HEK293 (cell line): ENCODE measurements at regions not wholly inside any gene's neighbourhood (a gene's known extent, or its start where the extent isn't known, plus 50 kb on each side); places are given as distances from the start of the nearest gene placed in this dataset.

Source experiments
- CTCF ChIA-PET: fragments of 350-600 bp; formaldehyde crosslinking; extraction: SDS; loops from one replicate; lab custom pipeline; 2021; ENCODE audit warnings: antibody characterized with exemption; lab: Yijun Ruan, JAX
- POLR2A ChIA-PET: fragments of 300-600 bp; formaldehyde crosslinking; extraction: SDS; loops from one replicate; lab custom pipeline; 2020; ENCODE audit warnings: antibody characterized with exemption, inconsistent platforms; lab: Yijun Ruan, JAX
- H3K27ac ChIP-seq: fragments of 200-500 bp; sonication (Bioruptor generic); 2 replicates; pipeline ENCODE4 v1.5.1; 2014; ENCODE audit warnings: low read depth, low read length, control low read depth, inconsistent platforms; ENCODE audit errors: extremely low read depth
- H3K36me3 ChIP-seq, 2 experiments: fragments of 200-500 bp in 1 of 2; sonication (Bioruptor generic) in 1 of 2; 1 replicate in 1 of 2; 2 replicates in 1 of 2; pipeline ENCODE4 v1.5.1; 2014 to 2017; ENCODE audit warnings: inconsistent platforms in 2 of 2, low read length in 2 of 2; ENCODE audit not compliant: control insufficient read depth in 2 of 2, insufficient read depth in 1 of 2
- H3K4me1 ChIP-seq: fragments of 200-500 bp; sonication (Bioruptor generic); 2 replicates; pipeline ENCODE4 v1.5.1; 2014; ENCODE audit warnings: mild to moderate bottlenecking, low read length, inconsistent platforms; ENCODE audit not compliant: control insufficient read depth, insufficient read depth
- H3K4me3 ChIP-seq: 2 replicates; pipeline ENCODE4 v1.5.1; 2011; ENCODE audit warnings: low read depth, mild to moderate bottlenecking, control low read depth, low read length, moderate library complexity
- H3K9me3 ChIP-seq: fragments of 200-500 bp; sonication (Bioruptor generic); 2 replicates; pipeline ENCODE4 v1.5.1; 2014; ENCODE audit warnings: low read depth, low read length, inconsistent platforms; ENCODE audit not compliant: control insufficient read depth, insufficient read depth
- GLI4 ChIP-seq: fragments of 450-650 bp; formaldehyde crosslinking; IDR thresholded peaks from 2 replicates; pipeline ENCODE4 v1.5.1; 2016; ENCODE audit warnings: missing biosample characterization, missing genetic modification characterization
- HOXD13 ChIP-seq: sonication (generic); formaldehyde crosslinking; IDR thresholded peaks from 2 replicates; pipeline ENCODE4 v1.8.0; 2022; ENCODE audit warnings: missing genetic modification reagents, borderline replicate concordance
- REST ChIP-seq: fragments of 450-650 bp; formaldehyde crosslinking; IDR thresholded peaks from 2 replicates; pipeline ENCODE4 v1.5.1; 2016; ENCODE audit warnings: missing biosample characterization, missing genetic modification characterization
- SCRT2 ChIP-seq: fragments of 450-650 bp; formaldehyde crosslinking; IDR thresholded peaks from 2 replicates; pipeline ENCODE4 v1.5.1; 2016; ENCODE audit warnings: missing biosample characterization, missing genetic modification characterization
- ZBTB11 ChIP-seq: fragments of 450-650 bp; formaldehyde crosslinking; conservative IDR thresholded peaks from 2 replicates; pipeline ENCODE4 v1.5.1; 2016; ENCODE audit warnings: low read depth, missing biosample characterization, missing genetic modification characterization
- ZNF311 ChIP-seq: fragments of 450-650 bp; formaldehyde crosslinking; IDR thresholded peaks from 2 replicates; pipeline ENCODE4 v1.5.1; 2017; ENCODE audit warnings: missing biosample characterization, missing genetic modification characterization, borderline replicate concordance
- ZNF341 ChIP-seq: fragments of 450-650 bp; formaldehyde crosslinking; IDR thresholded peaks from 2 replicates; pipeline ENCODE4; 2016; ENCODE audit warnings: low read depth, missing biosample characterization, missing genetic modification characterization
- ZNF394 ChIP-seq: fragments of 450-650 bp; formaldehyde crosslinking; IDR thresholded peaks from 2 replicates; pipeline ENCODE4 v1.5.1; 2016; ENCODE audit warnings: missing biosample characterization, missing genetic modification characterization, mild to moderate bottlenecking, moderate library complexity, borderline replicate concordance
- ZNF48 ChIP-seq: fragments of 450-650 bp; formaldehyde crosslinking; IDR thresholded peaks from 2 replicates; pipeline ENCODE4 v1.5.1; 2016; ENCODE audit warnings: missing biosample characterization, missing genetic modification characterization
- ZNF518A ChIP-seq: fragments of 450-650 bp; formaldehyde crosslinking; conservative IDR thresholded peaks from 2 replicates; pipeline ENCODE4 v1.5.1; 2016; ENCODE audit warnings: low read depth, missing biosample characterization, missing genetic modification characterization
- ZNF521 ChIP-seq: fragments of 450-650 bp; formaldehyde crosslinking; IDR thresholded peaks from 2 replicates; pipeline ENCODE4 v1.5.1; 2017; ENCODE audit warnings: missing biosample characterization, mild to moderate bottlenecking, missing genetic modification characterization
- ZNF654 ChIP-seq: fragments of 450-650 bp; formaldehyde crosslinking; IDR thresholded peaks from 2 replicates; pipeline ENCODE4 v1.5.1; 2016; ENCODE audit warnings: low read depth, missing biosample characterization, missing genetic modification characterization
- ZNF843 ChIP-seq: fragments of 450-650 bp; formaldehyde crosslinking; IDR thresholded peaks from 2 replicates; pipeline ENCODE4 v1.5.1; 2016; ENCODE audit warnings: missing biosample characterization, missing genetic modification characterization
- ZSCAN16 ChIP-seq: fragments of 450-650 bp; formaldehyde crosslinking; IDR thresholded peaks from 2 replicates; pipeline ENCODE4 v1.5.1; 2016; ENCODE audit warnings: missing biosample characterization, missing genetic modification characterization
- TF ChIP-seq, protein P1 (sequence below): fragments of 450-650 bp; formaldehyde crosslinking; IDR thresholded peaks from 2 replicates; pipeline ENCODE4 v1.5.1; 2016; ENCODE audit warnings: missing biosample characterization, missing genetic modification characterization
- TF ChIP-seq, protein P2 (sequence below): sonication (generic); formaldehyde crosslinking; IDR thresholded peaks from 2 replicates; pipeline ENCODE4 v1.8.1; 2022; ENCODE audit warnings: mild to moderate bottlenecking, moderate library complexity, missing genetic modification reagents

GRCh38 chr18:78647018-78647417, 332.6 kb upstream of the SALL3 start (continued):
- no peak for TF ChIP-seq ZNF518A (tag by site-specific recombination)
- TF ChIP-seq HOXD13 (CRISPR knock-in tag) = no peak
- no peak for TF ChIP-seq ZNF48
- no peak for TF ChIP-seq GLI4
- no peak for TF ChIP-seq SCRT2 (tag by site-specific recombination)
- TF ChIP-seq, protein P1, sequence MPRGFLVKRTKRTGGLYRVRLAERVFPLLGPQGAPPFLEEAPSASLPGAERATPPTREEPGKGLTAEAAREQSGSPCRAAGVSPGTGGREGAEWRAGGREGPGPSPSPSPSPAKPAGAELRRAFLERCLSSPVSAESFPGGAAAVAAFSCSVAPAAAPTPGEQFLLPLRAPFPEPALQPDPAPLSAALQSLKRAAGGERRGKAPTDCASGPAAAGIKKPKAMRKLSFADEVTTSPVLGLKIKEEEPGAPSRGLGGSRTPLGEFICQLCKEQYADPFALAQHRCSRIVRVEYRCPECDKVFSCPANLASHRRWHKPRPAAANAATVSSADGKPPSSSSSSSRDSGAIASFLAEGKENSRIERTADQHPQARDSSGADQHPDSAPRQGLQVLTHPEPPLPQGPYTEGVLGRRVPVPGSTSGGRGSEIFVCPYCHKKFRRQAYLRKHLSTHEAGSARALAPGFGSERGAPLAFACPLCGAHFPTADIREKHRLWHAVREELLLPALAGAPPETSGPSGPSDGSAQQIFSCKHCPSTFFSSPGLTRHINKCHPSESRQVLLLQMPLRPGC (tag by site-specific recombination) = no peak
- TF ChIP-seq, protein P2, sequence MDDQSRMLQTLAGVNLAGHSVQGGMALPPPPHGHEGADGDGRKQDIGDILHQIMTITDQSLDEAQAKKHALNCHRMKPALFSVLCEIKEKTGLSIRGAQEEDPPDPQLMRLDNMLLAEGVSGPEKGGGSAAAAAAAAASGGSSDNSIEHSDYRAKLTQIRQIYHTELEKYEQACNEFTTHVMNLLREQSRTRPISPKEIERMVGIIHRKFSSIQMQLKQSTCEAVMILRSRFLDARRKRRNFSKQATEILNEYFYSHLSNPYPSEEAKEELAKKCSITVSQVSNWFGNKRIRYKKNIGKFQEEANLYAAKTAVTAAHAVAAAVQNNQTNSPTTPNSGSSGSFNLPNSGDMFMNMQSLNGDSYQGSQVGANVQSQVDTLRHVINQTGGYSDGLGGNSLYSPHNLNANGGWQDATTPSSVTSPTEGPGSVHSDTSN = no peak
- no peak for TF ChIP-seq ZNF654

- no peak for TF ChIP-seq ZBTB11 (tag by site-specific recombination)
- no peak for TF ChIP-seq ZNF521 (tag by site-specific recombination)
- no peak for TF ChIP-seq ZNF311 (tag by site-specific recombination)
- TF ChIP-seq ZSCAN16 (tag by site-specific recombination) = no peak
- TF ChIP-seq ZNF843 = no peak
- TF ChIP-seq ZNF394 = no peak
- TF ChIP-seq REST (tag by site-specific recombination) = no peak
- TF ChIP-seq ZNF341 (tag by site-specific recombination) = no peak
- POLR2A ChIA-PET = no interaction called here
Observed at GRCh38 chr18:78649421-78649820, 330.2 kb upstream of the SALL3 start.

More at GRCh38 chr18:78649421-78649820, 330.2 kb upstream of the SALL3 start:
- no peaks in the 10 kb centered on the region for H3K9me3 ChIP-seq
- no peak overlapping the region for H3K27ac ChIP-seq
- CTCF ChIA-PET = interaction anchor here (0.8 to 1.5 kb wide), 2 partner anchors 9 to 10 kb away, joined by 4 to 5 read pairs; no protein-coding TSS in a partner anchor
- H3K4me1 ChIP-seq = no peaks in the 10 kb centered on the region
- no peak overlapping the region for H3K4me3 ChIP-seq
- H3K36me3 ChIP-seq = no peaks in the 10 kb centered on the region
